ENCODE measurements at regions not wholly inside any gene's neighbourhood (a gene's known extent, or its start where the extent isn't known, plus 50 kb on each side); places are given as distances from the start of the nearest gene placed in this dataset.

- ATAC-seq (no peak), DNase-seq (ENCODE audit: low spot score) (no peak)
- Histone ChIP-seq H3K27ac (ENCODE audit: low read depth) (no peak overlapping the region), H3K36me3 (ENCODE audit: insufficient read depth) (no peaks in the 10 kb centered on the region), H2AFZ (no peak overlapping the region), H3K9me2 (ENCODE audit: insufficient read depth) (no peaks in the 10 kb centered on the region), H3K79me2 (replicated peaks; ENCODE audit: insufficient read depth) (no peaks in the 10 kb centered on the region), H3K4me1 (ENCODE audit: insufficient read depth) (peaks cover 5% of the 10 kb centered on the region; the same call in 1 of the 2 replicates), H3K27me3 (ENCODE audit: insufficient read depth) (no peaks in the 10 kb centered on the region), H3F3A (replicated peaks; ENCODE audit: low read depth) (no peaks in the 10 kb centered on the region), H3K4me3 (no peak overlapping the region), H3K4me2 (no peak overlapping the region), H4K20me1 (replicated peaks; ENCODE audit: insufficient read depth) (no peaks in the 10 kb centered on the region)
- H3K4me1 Mint-ChIP-seq: peaks cover 24% of the 10 kb centered on the region
- H3K36me3 Mint-ChIP-seq (ENCODE audit: low read depth): no peaks in the 10 kb centered on the region
- no peak overlapping the region for H3K4me3 Mint-ChIP-seq
- TF ChIP-seq ETS1 (IDR thresholded peaks at IDR 0.05) (no peak), EZH2phosphoT487 (IDR thresholded peaks at IDR 0.05; ENCODE audit: unreplicated experiment) (no peak), JUNB (IDR thresholded peaks at IDR 0.05; ENCODE audit: unreplicated experiment) (no peak), STAT1 (IDR thresholded peaks at IDR 0.05; ENCODE audit: unreplicated experiment) (no peak), REST (IDR thresholded peaks at IDR 0.05; ENCODE audit: unreplicated experiment) (no peak), ZNF462 (CRISPR knock-in tag; IDR thresholded peaks at IDR 0.05) (no peak), CTCF (conservative IDR thresholded peaks at IDR 0.05; ENCODE audit: low read depth in 2 of 2) (no peak), CREB1 (CRISPR knock-in tag; IDR thresholded peaks at IDR 0.05; ENCODE audit: low read depth) (no peak), ZNF114 (CRISPR knock-in tag; IDR thresholded peaks at IDR 0.05) (no peak), ZNF331 (CRISPR knock-in tag; IDR thresholded peaks at IDR 0.05; ENCODE audit: low read depth) (no peak), EZH2 (IDR thresholded peaks at IDR 0.05; ENCODE audit: low read depth, unreplicated experiment) (no peak), POLR2AphosphoS5 (IDR thresholded peaks at IDR 0.05; ENCODE audit: low read depth) (no peak)
- H3K27ac Mint-ChIP-seq: no peak overlapping the region
- peaks cover 3% of the 10 kb centered on the region; the same call in 2 of the 3 replicates for H3K9me3 Mint-ChIP-seq
- H3K27me3 Mint-ChIP-seq (ENCODE audit: insufficient read depth, low read depth, poor library complexity): peaks cover 11% of the 10 kb centered on the region
These were observed 162.6 kb downstream of the RHOU start for GRCh38 chr1:228897901-228898300.

All from GM23338 (cell line).